ENCODE measurements at regions not wholly inside any gene's neighbourhood (a gene's known extent, or its start where the extent isn't known, plus 50 kb on each side); places are given as distances from the start of the nearest gene placed in this dataset.

GRCh38 chr7:45982132-45982531 lies 61.1 kb upstream of the IGFBP3 start:
- H3K27me3 Mint-ChIP-seq (ENCODE audit: low read depth in 2 of 2) = no peaks in the 10 kb centered on the region

GRCh38 chr7:45980973-45981372 lies 59.9 kb upstream of the IGFBP3 start:
- no peak for TF ChIP-seq CTCF (IDR thresholded peaks at IDR 0.05)

More at GRCh38 chr7:45982132-45982531, 61.1 kb upstream of the IGFBP3 start:
- Histone ChIP-seq H3K4me1 (ENCODE audit: control insufficient read depth, insufficient read depth, low read length) (no peaks in the 10 kb centered on the region), H3K9me3 (ENCODE audit: control insufficient read depth, insufficient read depth, low read length) (no peaks in the 10 kb centered on the region), H3K27me3 (ENCODE audit: control insufficient read depth, insufficient read depth, low read length) (no peaks in the 10 kb centered on the region), H3K27ac (ENCODE audit: low read length) (no peak overlapping the region), H3K4me3 (ENCODE audit: low read length) (no peak overlapping the region), H3K36me3 (ENCODE audit: control insufficient read depth, insufficient read depth, low read length) (no peaks in the 10 kb centered on the region)
- H3K4me1 Mint-ChIP-seq = no peaks in the 10 kb centered on the region
- no peak for TF ChIP-seq CTCF (IDR thresholded peaks at IDR 0.05)
- peaks cover 0 to 2% of the 10 kb centered on the region in 2 donors for H3K9me3 Mint-ChIP-seq
- ATAC-seq (no peak), DNase-seq (no peak)
- no peaks in the 10 kb centered on the region for H3K36me3 Mint-ChIP-seq
- no peak overlapping the region for H3K27ac Mint-ChIP-seq
- 74% methylated on average over 2 of the region's 2 CpGs for WGBS (ENCODE audit: insufficient coverage)
- H3K4me3 Mint-ChIP-seq = no peak overlapping the region
- intact Hi-C loops (cut with micrococcal nuclease) = no loop called here

GRCh38 chr7:45980181-45980905 lies 59.3 kb upstream of the IGFBP3 start:
- no peak for DNase-seq
- Mint-ChIP-seq H3K27me3 (ENCODE audit: low read depth in 2 of 2) (no peaks in the 10 kb centered on the region), H3K4me1 (no peaks in the 10 kb centered on the region), H3K36me3 (no peaks in the 10 kb centered on the region), H3K27ac (no peak overlapping the region), H3K4me3 (no peak overlapping the region), H3K9me3 (peaks cover 0 to 2% of the 10 kb centered on the region in 2 donors)
- 76% methylated on average over 7 of the region's 7 CpGs for WGBS (ENCODE audit: insufficient coverage)
- no peaks in the 10 kb centered on the region for H3K4me1 ChIP-seq (ENCODE audit: control insufficient read depth, insufficient read depth, low read length)
- no peaks in the 10 kb centered on the region for H3K27me3 ChIP-seq (ENCODE audit: control insufficient read depth, insufficient read depth, low read length)
- no peak for TF ChIP-seq CTCF (IDR thresholded peaks at IDR 0.05)
- H3K36me3 ChIP-seq (ENCODE audit: control insufficient read depth, insufficient read depth, low read length) = no peaks in the 10 kb centered on the region
- intact Hi-C loops (cut with micrococcal nuclease) = no loop called here
- no peak overlapping the region for H3K27ac ChIP-seq (ENCODE audit: low read length)
- no peaks in the 10 kb centered on the region for H3K9me3 ChIP-seq (ENCODE audit: control insufficient read depth, insufficient read depth, low read length)
- H3K4me3 ChIP-seq (ENCODE audit: low read length) = no peak overlapping the region
- ATAC-seq = no peak

More at GRCh38 chr7:45980973-45981372, 59.9 kb upstream of the IGFBP3 start:
- peaks cover 0 to 2% of the 10 kb centered on the region in 2 donors for H3K9me3 Mint-ChIP-seq
- ATAC-seq = no peak
- H3K36me3 ChIP-seq (ENCODE audit: control insufficient read depth, insufficient read depth, low read length) = no peaks in the 10 kb centered on the region
- intact Hi-C loops (cut with micrococcal nuclease) = no loop called here
- H3K27me3 ChIP-seq (ENCODE audit: control insufficient read depth, insufficient read depth, low read length) = no peaks in the 10 kb centered on the region
- H3K27ac Mint-ChIP-seq = no peak overlapping the region
- 91% methylated on average over 6 of the region's 6 CpGs for WGBS (ENCODE audit: insufficient coverage)
- no peak for DNase-seq
- no peaks in the 10 kb centered on the region for H3K9me3 ChIP-seq (ENCODE audit: control insufficient read depth, insufficient read depth, low read length)
- H3K4me1 Mint-ChIP-seq = no peaks in the 10 kb centered on the region
- no peak overlapping the region for H3K27ac ChIP-seq (ENCODE audit: low read length)
- no peaks in the 10 kb centered on the region for H3K36me3 Mint-ChIP-seq
- no peaks in the 10 kb centered on the region for H3K4me1 ChIP-seq (ENCODE audit: control insufficient read depth, insufficient read depth, low read length)
- H3K27me3 Mint-ChIP-seq (ENCODE audit: low read depth in 2 of 2) = no peaks in the 10 kb centered on the region
- H3K4me3 Mint-ChIP-seq = no peak overlapping the region
- no peak overlapping the region for H3K4me3 ChIP-seq (ENCODE audit: low read length)

Measured in natural killer cell (primary cell).